Body of pancreas (tissue), 4 donors: ENCODE measurements at regions not wholly inside any gene's neighbourhood (a gene's known extent, or its start where the extent isn't known, plus 50 kb on each side); places are given as distances from the start of the nearest gene placed in this dataset.
A peak's percentile ranks its signal among the peaks of the same experiment; 100 is the strongest.

Source experiments
- ATAC-seq: fragments of 150-250 bp; one replicate; pipeline ENCODE4 v1.9.1; 2016
- DNase-seq, 4 donors: peaks; one replicate each; pipeline ENCODE4 v3.0.0-alpha.2; 2019
- H3K27ac ChIP-seq, 4 donors: fragments of 200-600 bp; sonication (generic); 1 replicate in 3 of 4; 2 replicates in 1 of 4; pipeline versions ENCODE4 v1.5.1 to v1.6.1; 2016 to 2019; ENCODE audit warnings: mild to moderate bottlenecking in 1 of 4, mixed read lengths in 1 of 4, moderate library complexity in 1 of 4
- H3K27me3 ChIP-seq, 2 donors: fragments of 200-600 bp; sonication (generic); one replicate each; pipeline ENCODE4 v1.6.0; 2016; ENCODE audit warnings: mild to moderate bottlenecking in 1 of 2
- H3K36me3 ChIP-seq, 2 donors: fragments of 200-600 bp; sonication (generic); replicated peaks in 1 of 2; 2 replicates each; pipeline ENCODE4 v1.5.1; 2016; ENCODE audit warnings: low read depth in 2 of 2; ENCODE audit not compliant: insufficient read depth in 1 of 2
- H3K4me1 ChIP-seq: fragments of 200-600 bp; sonication (generic); one replicate; pipeline ENCODE4 v1.6.0; 2016
- H3K4me3 ChIP-seq, 2 donors: fragments of 200-600 bp; sonication (generic); 1 replicate in 1 of 2; 2 replicates in 1 of 2; pipeline ENCODE4 v1.5.1; 2016 to 2019
- H3K9me3 ChIP-seq, 3 donors: fragments of 200-600 bp; sonication (generic); 1 replicate in 2 of 3; 2 replicates in 1 of 3; pipeline ENCODE4 v1.5.1; 2016
- CTCF ChIP-seq, 7 experiments: fragments of 450-650 bp in 4 of 7; fragments of 200-600 bp in 3 of 7; sonication (generic) in 3 of 7; IDR thresholded peaks; one replicate each; pipeline ENCODE4 v1.5.1; 2016 to 2019; ENCODE audit warnings: antibody characterized with exemption in 7 of 7
- POLR2A ChIP-seq, 3 donors: fragments of 450-650 bp; IDR thresholded peaks; one replicate each; pipeline ENCODE4 v1.6.1; 2016; ENCODE audit warnings: antibody characterized with exemption in 3 of 3, mild to moderate bottlenecking in 2 of 3
- WGBS, 2 donors: methylation state at CpG; one replicate each; pipeline ENCODE4 v1.1.5; 2017; 5-methylcytosine and 5-hydroxymethylcytosine counted together
- intact Hi-C: fragments of 100-400 bp; cut with DNase I; formaldehyde crosslinking; loops from one replicate; pipeline ENCODE4 v1.15.1; 2023

GRCh38 chr3:40720341-40720740 is 195.6 kb downstream of the ZNF621 start:
- 65 to 68% methylated on average over 4 of the region's 4 CpGs for WGBS, 2 donors
- no peak for ATAC-seq
- H3K4me1 ChIP-seq, result peaks cover 9% of the 10 kb centered on the region

GRCh38 chr3:40720863-40721262 is 196.1 kb downstream of the ZNF621 start:
- TF ChIP-seq CTCF (IDR thresholded peaks at IDR 0.05), result no peak
- no peak for TF ChIP-seq POLR2A (IDR thresholded peaks at IDR 0.05)
- ATAC-seq (no peak), DNase-seq (no peak)
- Histone ChIP-seq H3K27me3 (no peaks in the 10 kb centered on the region), H3K27ac (no peak overlapping the region), H3K4me3 (no peak overlapping the region), H3K4me1 (peaks cover 9% of the 10 kb centered on the region), H3K9me3 (no peaks in the 10 kb centered on the region), H3K36me3 (no peaks in the 10 kb centered on the region)
- intact Hi-C loops, result no loop called here
- 91 to 93% methylated on average over 3 of the region's 3 CpGs for WGBS, 2 donors

More at GRCh38 chr3:40720341-40720740, 195.6 kb downstream of the ZNF621 start:
- Histone ChIP-seq H3K27ac (no peak overlapping the region), H3K27me3 (no peaks in the 10 kb centered on the region), H3K9me3 (no peaks in the 10 kb centered on the region), H3K36me3 (no peaks in the 10 kb centered on the region), H3K4me3 (no peak overlapping the region)
- TF ChIP-seq CTCF (IDR thresholded peaks at IDR 0.05), result no peak
- TF ChIP-seq POLR2A (IDR thresholded peaks at IDR 0.05), result no peak
- DNase-seq, result no peak
- intact Hi-C loops, result no loop called here

- Histone ChIP-seq H3K36me3 (no peaks in the 10 kb centered on the region), H3K4me1 (peaks cover 9% of the 10 kb centered on the region), H3K27ac (no peak overlapping the region), H3K27me3 (no peaks in the 10 kb centered on the region), H3K4me3 (no peak overlapping the region), H3K9me3 (no peaks in the 10 kb centered on the region)
- ATAC-seq, result no peak
- DNase-seq, result no peak
- intact Hi-C loops, result no loop called here
- no peak for TF ChIP-seq CTCF (IDR thresholded peaks at IDR 0.05)
- no peak for TF ChIP-seq POLR2A (IDR thresholded peaks at IDR 0.05)
Observed at GRCh38 chr3:40723083-40723660, 198.4 kb downstream of the ZNF621 start.

GRCh38 chr3:40725031-40725430 is 200.3 kb downstream of the ZNF621 start:
- H3K27ac ChIP-seq, result no peak overlapping the region
- H3K36me3 ChIP-seq, result no peaks in the 10 kb centered on the region
- H3K27me3 ChIP-seq, result no peaks in the 10 kb centered on the region
- no peaks in the 10 kb centered on the region for H3K9me3 ChIP-seq
- H3K4me3 ChIP-seq, result no peak overlapping the region
- DNase-seq, result peak in 2 of 4 donors; percentile 8 to 24
- intact Hi-C loops, result no loop called here
- H3K4me1 ChIP-seq, result peaks cover 4% of the 10 kb centered on the region
- no peak for TF ChIP-seq POLR2A (IDR thresholded peaks at IDR 0.05)
- no peak for TF ChIP-seq CTCF (IDR thresholded peaks at IDR 0.05)
- no peak for ATAC-seq

GRCh38 chr3:40731445-40731844 is 206.7 kb downstream of the ZNF621 start:
- DNase-seq (no peak), ATAC-seq (no peak)
- no peak overlapping the region for H3K4me3 ChIP-seq
- H3K4me1 ChIP-seq, result no peaks in the 10 kb centered on the region
- H3K27ac ChIP-seq, result no peak overlapping the region
- 59 to 64% methylated on average over 1 of the region's 1 CpG for WGBS, 2 donors
- no peaks in the 10 kb centered on the region for H3K27me3 ChIP-seq
- TF ChIP-seq CTCF (IDR thresholded peaks at IDR 0.05) (no peak), POLR2A (IDR thresholded peaks at IDR 0.05) (no peak)
- no peaks in the 10 kb centered on the region for H3K36me3 ChIP-seq
- intact Hi-C loops, result no loop called here
- H3K9me3 ChIP-seq, result no peaks in the 10 kb centered on the region
